SK-N-SH (cell line): ENCODE measurements at regions not wholly inside any gene's neighbourhood (a gene's known extent, or its start where the extent isn't known, plus 50 kb on each side); places are given as distances from the start of the nearest gene placed in this dataset.

ENCODE experiments used
- CTCF ChIA-PET: fragments of 300-600, 350-600 bp; formaldehyde crosslinking; extraction: SDS; loops from one replicate; lab custom pipeline; 2021; lab: Yijun Ruan, JAX
- POLR2A ChIA-PET: fragments of 350-600 bp; sonication (Branson Sonifier 250); formaldehyde crosslinking; extraction: SDS; loops from one replicate; lab custom pipeline; 2020; ENCODE audit warnings: antibody characterized with exemption, inconsistent platforms; lab: Yijun Ruan, JAX
- DNase-seq: peaks from one replicate; pipeline ENCODE4 v3.0.0; 2012
- H2AFZ ChIP-seq: fragments of 200-600 bp; sonication (generic); 2 replicates; pipeline ENCODE4 v1.8.1; 2016; ENCODE audit warnings: antibody characterized with exemption, mild to moderate bottlenecking, low read depth
- H3F3A ChIP-seq: fragments of 200-600 bp; sonication (generic); replicated peaks from 2 replicates; pipeline ENCODE3; 2016; ENCODE audit warnings: antibody characterized with exemption, mild to moderate bottlenecking; ENCODE audit not compliant: insufficient read depth
- H3K27ac ChIP-seq, 2 experiments: fragments of 200-500 bp in 1 of 2; fragments of 200-600 bp in 1 of 2; sonication (Bioruptor generic) in 1 of 2; sonication (generic), shearing (Covaris generic) in 1 of 2; 2 replicates each; pipeline versions ENCODE4 v1.5.1 to v1.6.1; 2014 to 2016; ENCODE audit warnings: low read depth in 2 of 2, inconsistent platforms in 1 of 2, low read length in 1 of 2, mild to moderate bottlenecking in 1 of 2, mixed read lengths in 1 of 2
- H3K27me3 ChIP-seq: fragments of 200-600 bp; sonication (generic), shearing (Covaris generic); 2 replicates; pipeline ENCODE4 v1.6.1; 2016; ENCODE audit warnings: mixed run types; ENCODE audit not compliant: insufficient read depth
- H3K36me3 ChIP-seq, 2 experiments: fragments of 200-500 bp in 1 of 2; fragments of 200-600 bp in 1 of 2; sonication (Bioruptor generic) in 1 of 2; sonication (generic) in 1 of 2; replicated peaks in 1 of 2; 2 replicates each; pipeline versions ENCODE3 to v1.5.1; 2014 to 2016; ENCODE audit warnings: low read length in 1 of 2, mild to moderate bottlenecking in 1 of 2; ENCODE audit not compliant: insufficient read depth in 2 of 2, control insufficient read depth in 1 of 2
- H3K4me1 ChIP-seq, 2 experiments: fragments of 200-500 bp in 1 of 2; fragments of 200-600 bp in 1 of 2; sonication (Bioruptor generic) in 1 of 2; sonication (generic), shearing (Covaris generic) in 1 of 2; 2 replicates each; pipeline versions ENCODE4 v1.5.1 to v1.6.1; 2014 to 2016; ENCODE audit warnings: low read depth in 1 of 2, low read length in 1 of 2, mixed run types in 1 of 2; ENCODE audit not compliant: insufficient read depth in 2 of 2, control insufficient read depth in 1 of 2
- H3K4me2 ChIP-seq: fragments of 200-600 bp; sonication (generic), shearing (Covaris generic); 2 replicates; pipeline ENCODE4 v1.6.1; 2017; ENCODE audit warnings: mixed run types
- H3K4me3 ChIP-seq, 2 experiments: fragments of 200-500 bp in 1 of 2; fragments of 200-600 bp in 1 of 2; sonication (Bioruptor generic) in 1 of 2; sonication (generic), shearing (Covaris generic) in 1 of 2; 2 replicates each; pipeline versions ENCODE4 v1.5.1 to v1.8.1; 2014 to 2016; ENCODE audit warnings: low read depth in 2 of 2, inconsistent platforms in 1 of 2, low read length in 1 of 2, mild to moderate bottlenecking in 1 of 2, mixed read lengths in 1 of 2, moderate library complexity in 1 of 2
- H3K79me2 ChIP-seq: fragments of 200-600 bp; sonication (generic); 2 replicates; pipeline ENCODE4 v1.8.1; 2017; ENCODE audit warnings: mild to moderate bottlenecking; ENCODE audit not compliant: insufficient read depth
- H3K9ac ChIP-seq: fragments of 200-600 bp; sonication (generic); 2 replicates; pipeline ENCODE4 v1.6.1; 2017; ENCODE audit warnings: mixed run types
- H3K9me2 ChIP-seq: fragments of 200-600 bp; sonication (generic); 2 replicates; pipeline ENCODE4 v1.6.1; 2017; ENCODE audit warnings: mixed run types
- H3K9me3 ChIP-seq: fragments of 200-600 bp; sonication (generic); 2 replicates; pipeline ENCODE4 v1.6.1; 2017; ENCODE audit warnings: mixed run types, mild to moderate bottlenecking, moderate library complexity
- H4K20me1 ChIP-seq: fragments of 200-600 bp; sonication (generic); 2 replicates; pipeline ENCODE4 v1.6.1; 2017; ENCODE audit warnings: mild to moderate bottlenecking, mixed run types; ENCODE audit not compliant: insufficient read depth
- CTCF ChIP-seq: fragments of 200-600 bp; sonication (generic); IDR thresholded peaks from 2 replicates; pipeline ENCODE4 v1.6.1; 2017; ENCODE audit warnings: antibody characterized with exemption, mild to moderate bottlenecking, moderate library complexity
- EP300 ChIP-seq, 2 experiments: IDR thresholded peaks; 2 replicates each; pipeline versions ENCODE4 v1.4.0 to v1.6.1; 2012; ENCODE audit warnings: borderline replicate concordance in 1 of 2, low read depth in 1 of 2, low read length in 1 of 2
- FOSL2 ChIP-seq: IDR thresholded peaks from 2 replicates; pipeline ENCODE4 v1.4.0; 2012; ENCODE audit warnings: low read depth, mild to moderate bottlenecking, moderate library complexity, borderline replicate concordance
- FOXM1 ChIP-seq: IDR thresholded peaks from 2 replicates; pipeline ENCODE4 v1.4.0; 2012; ENCODE audit warnings: low read depth, mild to moderate bottlenecking
- GATA2 ChIP-seq: sonication (generic); formaldehyde crosslinking; IDR thresholded peaks from 2 replicates; pipeline ENCODE4 v1.5.0; 2020; ENCODE audit warnings: mild to moderate bottlenecking, missing genetic modification reagents
- JUND ChIP-seq: IDR thresholded peaks from 2 replicates; pipeline ENCODE4 v1.4.0; 2012
- MXI1 ChIP-seq: IDR thresholded peaks from 2 replicates; pipeline ENCODE4 v1.6.1; 2012; ENCODE audit warnings: mild to moderate bottlenecking, low read depth, low read length, improper control_type of control experiment
- PBX3 ChIP-seq: IDR thresholded peaks from 2 replicates; pipeline ENCODE4; 2012
- RAD21 ChIP-seq: IDR thresholded peaks from 2 replicates; pipeline ENCODE4 v1.6.1; 2012; ENCODE audit warnings: mild to moderate bottlenecking, low read length
- SMC3 ChIP-seq: IDR thresholded peaks from 2 replicates; pipeline ENCODE4 v1.6.1; 2012; ENCODE audit warnings: low read depth, low read length, improper control_type of control experiment
- TAF1 ChIP-seq: IDR thresholded peaks from 2 replicates; pipeline ENCODE4 v1.6.1; 2012; ENCODE audit warnings: low read depth, mild to moderate bottlenecking, low read length, moderate library complexity, borderline replicate concordance
- TEAD4 ChIP-seq: IDR thresholded peaks from 2 replicates; pipeline ENCODE4 v1.4.0; 2012; ENCODE audit warnings: mild to moderate bottlenecking, borderline replicate concordance; ENCODE audit not compliant: insufficient read depth
- USF2 ChIP-seq: fragments of 150-350 bp; IDR thresholded peaks from 2 replicates; pipeline ENCODE4 v1.6.1; 2017; ENCODE audit warnings: antibody characterized with exemption, low read length, low read depth, borderline replicate concordance
- YY1 ChIP-seq: IDR thresholded peaks from 2 replicates; pipeline ENCODE4 v1.4.0; 2012; ENCODE audit warnings: low read depth, mild to moderate bottlenecking
- ZBTB33 ChIP-seq: IDR thresholded peaks from 2 replicates; pipeline ENCODE4 v1.4.0; 2012; ENCODE audit warnings: low read depth, borderline replicate concordance
- WGBS: methylation state at CpG from one replicate; pipeline ENCODE4 v1.1.6; 2017; ENCODE audit warnings: low lambda C conversion rate; 5-methylcytosine and 5-hydroxymethylcytosine counted together

GRCh38 chr1:34425785-34426184 is 249.1 kb downstream of the C1orf94 start:
- no peaks in the 10 kb centered on the region for H3K4me1 ChIP-seq
- H3K36me3 ChIP-seq, result no peaks in the 10 kb centered on the region
- no peaks in the 10 kb centered on the region for H3K27me3 ChIP-seq
- no peaks in the 10 kb centered on the region for H4K20me1 ChIP-seq
- 14% methylated on average over 2 of the region's 2 CpGs for WGBS
- H3K9ac ChIP-seq, result no peak overlapping the region
- H3K4me3 ChIP-seq, result no peak overlapping the region
- no peaks in the 10 kb centered on the region for H3K9me3 ChIP-seq
- H3F3A ChIP-seq, result no peaks in the 10 kb centered on the region
- TF ChIP-seq YY1 (no peak), FOSL2 (no peak), CTCF (no peak), MXI1 (no peak), EP300 (IDR thresholded peaks at IDR 0.05; ENCODE audit: borderline replicate concordance in 1 of 2, low read depth in 1 of 2, low read length in 1 of 2) (no peak), RAD21 (no peak), USF2 (no peak), PBX3 (no peak), JUND (no peak), TEAD4 (no peak), ZBTB33 (no peak), TAF1 (no peak), GATA2 (CRISPR knock-in tag) (no peak), FOXM1 (no peak), SMC3 (no peak)
- CTCF ChIA-PET, result no interaction called here
- H3K4me2 ChIP-seq, result no peak overlapping the region
- no peak for DNase-seq
- H3K79me2 ChIP-seq, result no peaks in the 10 kb centered on the region
- no peak overlapping the region for H2AFZ ChIP-seq
- H3K9me2 ChIP-seq, result no peaks in the 10 kb centered on the region
- H3K27ac ChIP-seq, result no peak overlapping the region
- POLR2A ChIA-PET, result no interaction called here
